Daoy (cell line): ENCODE measurements at regions not wholly inside any gene's neighbourhood (a gene's known extent, or its start where the extent isn't known, plus 50 kb on each side); places are given as distances from the start of the nearest gene placed in this dataset.
A peak's percentile ranks its signal among the peaks of the same experiment; 100 is the strongest.

Source experiments
- DNase-seq: peaks from one replicate; pipeline ENCODE4 v3.0.0-alpha.2; 2015; ENCODE audit warnings: low read depth

DNA sequence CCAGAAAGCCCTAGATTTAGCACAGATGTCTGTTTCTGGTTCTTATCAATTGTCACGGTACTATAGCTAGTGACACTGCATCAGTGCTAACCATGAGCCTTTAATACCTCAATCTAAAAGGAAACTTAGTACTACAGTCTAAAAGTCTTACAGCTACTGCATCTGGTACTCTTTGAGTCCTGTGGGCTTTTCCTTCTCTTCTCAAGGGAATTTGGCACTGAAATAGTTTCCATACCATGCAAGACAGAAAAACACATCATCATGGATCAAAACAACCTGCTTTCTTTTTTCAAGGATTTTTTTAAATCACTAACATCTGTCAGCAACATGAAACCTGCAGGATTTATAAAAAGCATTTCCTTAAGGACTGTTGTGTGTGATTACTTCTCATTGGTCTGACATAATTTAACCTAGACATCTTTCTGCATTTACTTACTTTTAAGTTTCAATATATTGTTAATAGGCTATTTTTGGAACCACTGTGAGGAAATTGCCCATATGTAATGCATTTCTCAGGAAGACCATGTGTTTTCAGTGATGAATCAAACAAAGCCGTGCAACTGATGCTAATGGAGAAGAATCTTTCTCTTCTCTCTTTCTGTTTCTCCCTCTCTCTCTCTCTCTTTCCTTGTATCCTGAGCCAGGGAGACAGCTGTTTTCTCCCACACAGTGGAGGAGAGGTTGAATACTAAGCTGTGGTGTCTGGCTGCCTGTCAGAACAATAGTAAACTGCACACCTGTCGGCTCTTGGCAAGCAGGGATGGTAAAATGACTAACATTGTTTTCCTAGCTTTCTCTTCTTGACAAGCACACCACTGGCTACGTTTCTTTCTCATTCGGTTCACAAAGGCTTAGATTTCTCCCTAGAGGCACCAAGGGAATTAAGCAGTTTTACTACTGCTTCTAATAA lies 273.4 kb downstream of the CSNK1G3 start:
- DNase-seq, result no peak

DNA sequence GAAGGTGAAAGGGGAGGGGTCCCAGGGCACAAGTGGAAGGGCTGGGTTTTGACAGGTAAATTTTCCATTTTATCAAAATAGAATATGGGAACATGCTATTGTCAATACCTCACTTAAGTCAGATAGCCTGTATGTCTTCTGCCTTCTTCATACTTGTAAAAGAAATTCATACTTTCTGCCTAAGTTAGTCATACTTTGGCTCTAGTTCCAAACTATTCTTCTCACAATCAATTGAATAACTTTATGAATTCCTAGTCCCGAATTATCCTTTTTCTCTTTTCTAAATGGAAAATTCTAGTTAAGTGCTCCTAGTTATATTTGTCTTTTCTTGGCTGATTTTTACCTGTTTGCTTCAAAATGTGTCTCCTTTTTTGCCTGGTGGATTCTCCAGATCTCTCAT lies 271.4 kb downstream of the CSNK1G3 start:
- no peak for DNase-seq

DNA sequence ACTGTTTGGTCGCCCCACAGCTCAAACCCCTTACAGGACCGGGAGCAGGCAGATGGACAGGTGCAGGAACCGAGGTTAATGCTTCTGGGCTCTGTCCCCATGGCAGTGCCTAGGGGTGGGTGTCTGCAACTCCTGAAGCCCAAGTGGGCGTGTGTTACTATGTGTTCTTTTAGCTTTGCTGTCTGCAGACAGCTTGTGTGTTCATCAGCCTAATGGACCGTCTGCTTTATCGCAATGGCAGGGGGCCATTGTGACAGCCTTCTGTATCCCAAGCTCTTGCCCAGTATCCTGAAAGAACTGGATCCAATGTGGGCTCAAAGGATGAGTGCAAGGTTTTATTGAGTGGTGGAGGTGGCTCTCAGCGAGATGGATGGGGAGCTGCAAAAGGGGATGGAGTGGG lies 266.7 kb downstream of the CSNK1G3 start:
- no peak for DNase-seq

DNA sequence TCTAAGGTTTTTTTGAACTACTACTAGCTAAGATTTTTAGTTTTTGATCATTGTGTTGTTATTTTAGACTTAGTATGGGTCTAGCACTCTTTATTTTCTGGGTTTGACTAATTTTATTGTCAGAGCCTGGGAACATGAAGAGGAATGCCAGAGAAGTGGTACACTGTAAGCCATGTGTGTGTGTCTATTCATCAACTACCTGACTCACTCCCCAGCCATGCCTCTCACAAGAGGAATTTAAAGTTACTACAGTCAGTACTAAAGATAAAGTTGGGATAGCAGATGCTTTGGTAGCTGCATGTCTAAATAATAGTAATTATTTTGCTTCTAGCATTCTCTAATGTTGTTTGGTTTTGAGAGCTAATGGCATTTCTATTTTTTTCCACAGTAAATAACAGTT lies 264.8 kb downstream of the CSNK1G3 start:
- DNase-seq, result peak; percentile 34

DNA sequence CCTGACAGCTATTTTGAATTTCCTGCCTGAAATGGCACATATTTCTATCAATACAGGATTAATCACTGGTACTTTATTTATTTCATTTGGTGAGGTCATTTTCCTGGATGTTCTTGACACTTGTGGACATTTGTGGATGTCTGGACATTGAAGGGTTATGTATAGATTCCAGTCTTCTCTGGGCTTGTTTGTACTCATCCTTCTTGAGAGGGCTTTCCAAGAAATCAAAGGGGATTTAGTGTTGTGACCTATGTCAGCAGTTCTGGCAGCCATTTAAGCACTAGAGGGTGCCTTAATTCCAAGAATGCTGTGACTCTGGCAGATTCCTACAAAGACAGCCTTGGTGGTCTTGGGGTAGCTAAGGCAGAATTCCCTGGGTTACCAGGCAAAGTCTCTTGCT lies 259.7 kb downstream of the CSNK1G3 start:
- DNase-seq, result no peak

DNA sequence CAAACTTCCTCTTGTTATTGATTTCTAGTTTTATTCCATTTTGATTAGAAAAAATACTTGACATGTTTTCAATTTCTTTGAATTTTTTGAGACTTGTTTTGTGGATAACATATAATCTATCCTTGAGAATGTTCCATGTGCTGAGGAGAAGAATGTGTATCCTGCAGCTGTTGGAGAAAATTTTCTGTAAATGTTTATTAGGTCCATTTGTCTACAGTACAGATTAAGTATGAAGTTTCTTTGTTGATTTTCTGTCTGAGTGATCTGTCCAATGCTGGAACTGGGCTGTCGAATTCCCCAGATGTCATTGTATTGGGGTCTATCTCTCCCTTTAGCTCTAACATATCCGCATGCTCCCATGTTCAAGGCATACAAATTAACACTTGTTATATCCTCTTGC lies 251.2 kb downstream of the CSNK1G3 start:
- DNase-seq, result no peak

DNA sequence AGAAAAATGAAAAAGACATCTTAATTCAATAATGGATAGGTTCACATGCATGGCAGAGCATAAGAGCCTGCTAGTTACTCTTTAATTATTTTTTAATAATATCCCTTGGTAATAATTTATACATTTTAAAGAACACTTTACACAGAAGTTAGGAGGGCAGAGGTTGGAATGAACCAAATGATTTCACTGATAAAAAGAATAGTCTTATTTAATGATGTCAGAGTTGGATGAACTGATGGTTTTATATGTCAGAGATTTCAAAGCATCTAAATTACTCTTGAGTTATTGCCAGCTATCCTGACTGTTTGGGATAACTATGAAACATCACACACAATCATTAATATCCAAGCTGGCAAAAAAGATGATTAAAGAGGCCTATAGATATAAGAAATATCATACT lies 244.8 kb downstream of the CSNK1G3 start:
- DNase-seq, result no peak

GRCh38 chr5:123756318-123756665 lies 244.3 kb downstream of the CSNK1G3 start:
- no peak for DNase-seq

DNA sequence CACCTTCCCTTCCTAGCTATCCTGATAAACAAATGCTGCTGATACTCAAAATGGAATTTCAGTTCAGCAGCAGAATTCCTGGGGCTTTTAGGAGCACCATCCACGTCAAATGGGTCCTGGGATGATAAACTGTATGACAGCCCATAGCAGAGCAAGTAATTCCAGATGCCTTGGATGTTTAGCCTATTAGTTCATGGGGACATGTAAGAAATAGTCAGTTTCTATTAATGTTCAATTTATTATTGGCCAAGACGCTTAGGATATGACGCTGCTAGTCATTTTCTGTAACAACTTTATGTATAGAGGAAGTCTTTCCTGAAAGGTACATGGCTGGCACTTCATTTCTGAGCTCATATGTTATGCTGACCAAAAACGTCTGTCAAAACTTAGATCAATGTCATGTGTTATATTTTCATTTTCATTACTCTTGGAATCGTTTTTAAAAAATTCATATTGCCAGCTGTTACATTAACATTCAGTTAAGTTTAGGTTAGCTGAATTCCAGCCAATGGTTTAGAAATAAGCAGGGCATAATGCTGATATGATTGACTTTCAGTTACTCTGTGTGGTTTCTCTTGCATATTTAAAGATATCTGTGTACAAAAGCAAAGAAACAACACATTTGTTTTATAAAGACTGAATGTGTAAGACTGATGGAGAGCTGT lies 243.8 kb downstream of the CSNK1G3 start:
- DNase-seq, result no peak

DNA sequence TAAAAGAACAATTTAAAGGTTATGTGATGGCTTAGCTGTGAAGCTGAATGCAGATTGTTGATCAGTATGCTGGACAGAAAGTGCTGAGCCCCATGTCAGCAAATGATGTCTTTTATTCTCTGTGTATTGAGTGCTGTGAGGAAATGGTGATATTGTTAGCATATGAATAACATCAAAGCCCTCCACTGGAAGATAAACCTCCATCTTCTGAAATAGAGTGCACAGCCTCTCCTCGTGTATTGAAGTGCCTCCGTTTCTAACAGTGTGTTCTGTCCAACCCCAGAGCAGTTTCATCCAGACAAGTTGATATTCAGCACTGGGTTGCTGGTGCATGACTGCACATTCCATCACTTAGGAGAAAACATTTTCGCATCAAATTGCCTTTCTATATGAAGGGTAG lies 242.9 kb downstream of the CSNK1G3 start:
- no peak for DNase-seq

DNA sequence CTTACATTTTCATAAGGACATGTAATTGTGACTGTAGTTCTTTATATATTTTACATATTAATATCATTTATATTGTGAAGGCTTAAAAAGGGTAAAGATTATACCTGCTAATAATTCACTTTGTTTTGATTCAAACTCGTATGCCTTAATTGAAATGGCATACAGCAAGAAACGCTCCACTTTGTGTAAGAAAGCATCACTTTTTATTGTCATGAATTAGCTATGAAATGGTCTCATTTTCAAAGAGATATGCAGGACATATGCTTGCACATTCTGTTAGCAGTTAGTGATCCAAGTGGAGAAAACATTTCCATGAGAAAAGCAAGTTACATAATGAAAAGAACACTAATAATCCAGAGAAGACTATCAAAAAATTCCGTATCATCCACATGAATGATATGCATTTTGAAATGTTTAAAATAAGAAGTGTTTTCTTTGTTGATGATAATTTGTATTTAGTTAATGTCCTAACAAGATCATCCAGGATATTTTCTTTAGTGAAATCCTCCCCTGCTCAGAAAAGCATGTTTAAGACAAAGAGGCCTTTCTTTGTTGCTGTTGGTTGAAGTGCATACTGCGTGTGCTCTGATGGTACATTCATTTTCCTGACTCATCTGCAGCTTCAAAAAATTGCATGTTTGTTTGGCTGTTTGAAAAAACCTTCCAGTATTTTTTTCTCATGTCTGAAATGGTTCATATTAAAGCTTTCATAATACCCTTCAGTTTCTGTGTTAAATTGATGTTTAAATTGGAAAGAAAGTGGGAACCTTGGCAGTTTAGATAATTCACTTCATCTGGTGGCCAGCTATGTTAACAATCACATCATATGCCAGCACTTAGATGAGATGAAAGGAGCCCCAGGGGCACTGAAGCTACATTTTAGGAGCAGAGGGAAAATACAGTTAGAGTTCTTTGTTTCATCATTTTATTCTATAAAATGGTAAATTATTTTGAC lies 242.2 kb downstream of the CSNK1G3 start:
- peak; percentile 14 for DNase-seq

- DNase-seq, result no peak
Observed at GRCh38 chr5:123753180-123753936, 241.4 kb downstream of the CSNK1G3 start.

GRCh38 chr5:123752552-123753179 lies 240.7 kb downstream of the CSNK1G3 start:
- peak; percentile 86 for DNase-seq

- no peak for DNase-seq
Observed at GRCh38 chr5:123751670-123752069, 239.7 kb downstream of the CSNK1G3 start.

GRCh38 chr5:123748239-123748638 lies 236.3 kb downstream of the CSNK1G3 start:
- DNase-seq, result no peak

DNA sequence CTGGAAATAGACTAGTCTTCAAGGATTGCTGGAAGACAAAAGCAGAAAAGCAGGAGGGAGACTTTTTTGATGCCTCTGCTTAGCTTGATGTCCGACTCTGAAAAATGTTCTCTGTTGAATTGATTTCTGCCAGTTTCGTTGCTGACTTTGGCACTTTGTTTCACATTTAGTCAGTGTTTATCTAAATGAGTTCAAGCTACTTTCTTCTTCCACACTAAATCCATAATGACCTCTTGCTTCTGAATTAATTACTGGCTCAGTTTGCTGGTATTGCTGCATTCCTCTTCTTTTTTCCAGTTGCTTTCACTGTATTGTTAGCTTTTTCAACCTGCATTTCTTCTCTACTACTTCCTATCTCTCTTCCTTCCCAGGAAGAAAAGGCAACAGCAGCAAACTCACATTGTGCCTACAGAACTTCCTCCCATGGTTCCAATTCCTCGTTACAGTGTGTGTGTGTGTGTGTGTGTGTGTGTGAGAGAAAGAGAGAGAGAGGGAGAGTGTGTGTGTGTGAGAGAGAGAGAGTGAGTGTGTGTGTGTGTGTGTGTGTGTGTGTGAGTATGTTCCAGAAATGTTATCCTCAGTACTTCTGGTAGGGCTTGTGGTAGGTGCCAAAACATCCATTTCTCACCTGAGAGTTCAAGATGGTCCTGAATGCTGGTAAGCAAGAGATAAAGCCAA lies 234.8 kb downstream of the CSNK1G3 start:
- no peak for DNase-seq

GRCh38 chr5:123743990-123744583 lies 232.1 kb downstream of the CSNK1G3 start:
- no peak for DNase-seq

DNA sequence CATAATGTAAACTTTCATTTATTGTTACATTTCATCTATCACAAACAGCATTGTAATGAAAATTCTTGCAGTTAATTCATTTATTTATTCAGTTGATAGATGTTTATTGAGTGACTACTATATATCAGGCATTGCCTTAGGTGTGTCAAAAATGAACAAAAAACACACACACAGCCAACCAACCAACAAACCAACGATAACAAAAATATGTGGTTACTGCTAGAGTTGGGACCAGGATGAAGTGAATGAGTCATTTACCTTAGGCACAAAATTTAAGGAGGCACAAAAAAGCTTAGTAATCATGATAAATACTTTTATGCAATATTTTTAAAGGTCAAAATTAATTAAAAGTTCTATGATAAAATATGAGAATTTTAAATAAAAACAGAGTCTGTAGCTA lies 223.4 kb downstream of the CSNK1G3 start:
- no peak for DNase-seq

GRCh38 chr5:123732257-123732656 lies 220.3 kb downstream of the CSNK1G3 start:
- no peak for DNase-seq

DNA sequence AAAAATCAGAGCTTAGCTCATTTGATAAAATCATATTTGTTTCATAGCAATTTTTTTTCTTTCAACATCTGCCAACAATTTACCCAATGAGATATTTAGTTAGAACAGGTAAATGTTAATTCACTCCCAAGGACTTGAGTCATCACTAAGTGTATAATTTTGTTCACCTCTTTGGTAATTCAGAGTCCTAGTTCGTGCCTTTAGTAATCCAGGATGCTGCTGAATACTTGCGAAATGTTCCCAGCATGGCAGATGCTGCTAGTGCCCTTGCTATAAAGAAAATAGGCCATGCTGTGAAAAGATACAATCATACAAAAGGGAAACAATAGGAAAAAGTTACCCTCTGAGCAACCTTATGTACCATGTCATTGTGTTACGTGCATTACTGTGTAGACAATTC lies 210.5 kb downstream of the CSNK1G3 start:
- no peak for DNase-seq
